ENCODE measurements at regions not wholly inside any gene's neighbourhood (a gene's known extent, or its start where the extent isn't known, plus 50 kb on each side); places are given as distances from the start of the nearest gene placed in this dataset.

GRCh38 chr1:213439703-213440102, 388.7 kb downstream of the RPS6KC1 start:
- TF ChIP-seq POLR2AphosphoS5 (IDR thresholded peaks at IDR 0.05), result no peak
- TF ChIP-seq TAF1 (IDR thresholded peaks at IDR 0.05; ENCODE audit: low read depth), result no peak
- no peak for TF ChIP-seq CTCF (IDR thresholded peaks at IDR 0.05; ENCODE audit: poor library complexity, severe bottlenecking)
- no peak for TF ChIP-seq EZH2 (IDR thresholded peaks at IDR 0.05; ENCODE audit: borderline replicate concordance, insufficient read depth, low read length, poor library complexity, severe bottlenecking)
- no peak for TF ChIP-seq EP300 (conservative IDR thresholded peaks at IDR 0.05; ENCODE audit: poor library complexity, severe bottlenecking)
- no peak for TF ChIP-seq RAD21 (conservative IDR thresholded peaks at IDR 0.05)
- TF ChIP-seq REST (IDR thresholded peaks at IDR 0.05; ENCODE audit: borderline replicate concordance), result no peak
- TF ChIP-seq SMC3 (conservative IDR thresholded peaks at IDR 0.05; ENCODE audit: poor library complexity), result no peak
- TF ChIP-seq MXI1 (conservative IDR thresholded peaks at IDR 0.05; ENCODE audit: poor library complexity, severe bottlenecking), result no peak
